GM19463 (cell line): ENCODE measurements at regions not wholly inside any gene's neighbourhood (a gene's known extent, or its start where the extent isn't known, plus 50 kb on each side); places are given as distances from the start of the nearest gene placed in this dataset.
A peak's percentile ranks its signal among the peaks of the same experiment; 100 is the strongest.

Source experiments
- ATAC-seq: cut with Tn5 transposase; IDR thresholded peaks from one replicate; pipeline ENCODE4 v1.9.1; 2021; ENCODE audit warnings: mild to moderate bottlenecking, moderate library complexity; ENCODE audit not compliant: unreplicated experiment

DNA sequence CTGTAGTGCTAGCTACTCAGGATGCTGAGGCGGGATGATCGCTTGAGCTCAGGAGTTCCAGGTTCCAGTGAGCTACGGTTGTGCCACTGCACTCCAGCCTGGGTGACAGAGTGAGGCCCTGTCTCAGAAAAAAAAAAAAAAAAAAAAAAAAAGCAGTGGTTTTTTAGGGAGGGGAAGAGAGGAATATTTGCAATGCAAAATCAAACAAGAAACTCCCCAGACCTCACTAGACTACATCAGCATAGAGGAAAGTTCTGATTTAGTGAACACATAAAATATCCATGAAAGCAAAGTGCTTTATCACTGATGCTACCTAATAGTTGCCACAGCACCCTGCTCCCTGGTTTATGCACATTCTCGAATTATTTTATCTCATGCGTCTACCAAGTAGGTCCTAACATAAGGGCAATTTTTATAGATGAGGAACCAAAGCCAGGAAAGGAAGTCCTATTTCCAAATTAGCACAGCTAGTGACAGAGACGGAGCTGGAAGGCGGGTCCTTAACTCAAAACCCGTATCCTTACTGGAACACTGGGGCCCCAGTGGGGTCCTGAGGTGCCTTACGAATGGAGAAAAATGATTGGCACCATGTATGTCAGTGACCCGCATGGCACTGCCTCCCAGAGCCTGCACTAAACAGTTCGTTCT lies 50.7 kb upstream of the GPR157 start:
- no peak for ATAC-seq

DNA sequence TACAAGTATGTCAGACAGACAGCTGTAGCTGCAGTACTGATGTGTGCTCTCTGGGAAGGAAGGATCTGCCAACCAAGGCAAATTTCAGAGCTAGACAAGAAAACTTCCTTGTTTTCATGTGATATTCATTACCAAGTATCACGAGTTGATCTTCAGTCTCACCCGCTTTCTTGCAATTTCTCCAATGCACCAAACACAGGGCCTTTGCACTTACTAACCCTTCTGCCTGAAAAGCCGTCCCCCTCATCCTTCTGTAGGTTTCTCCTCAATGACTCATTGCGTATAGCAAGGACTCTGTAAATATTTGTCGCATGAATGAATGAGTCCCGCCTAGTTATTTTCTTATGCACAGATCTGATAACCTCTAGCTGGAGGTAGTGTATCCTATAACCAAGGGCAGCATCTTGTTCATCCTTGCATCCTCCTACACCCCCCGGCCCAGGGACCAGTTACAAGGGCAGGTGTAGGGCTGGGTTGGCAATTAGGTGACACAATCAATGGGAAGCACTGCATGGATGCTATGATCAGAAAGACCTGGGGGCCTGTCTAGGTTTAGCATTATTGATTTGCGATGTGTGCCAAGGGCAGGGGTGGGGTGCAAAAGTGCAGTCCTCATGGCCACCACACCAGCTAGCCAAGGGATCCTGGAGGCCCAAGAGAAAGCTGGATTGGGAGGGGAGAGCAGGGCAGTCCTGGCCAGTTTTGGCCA lies 51.4 kb upstream of the GPR157 start:
- ATAC-seq: no peak

DNA sequence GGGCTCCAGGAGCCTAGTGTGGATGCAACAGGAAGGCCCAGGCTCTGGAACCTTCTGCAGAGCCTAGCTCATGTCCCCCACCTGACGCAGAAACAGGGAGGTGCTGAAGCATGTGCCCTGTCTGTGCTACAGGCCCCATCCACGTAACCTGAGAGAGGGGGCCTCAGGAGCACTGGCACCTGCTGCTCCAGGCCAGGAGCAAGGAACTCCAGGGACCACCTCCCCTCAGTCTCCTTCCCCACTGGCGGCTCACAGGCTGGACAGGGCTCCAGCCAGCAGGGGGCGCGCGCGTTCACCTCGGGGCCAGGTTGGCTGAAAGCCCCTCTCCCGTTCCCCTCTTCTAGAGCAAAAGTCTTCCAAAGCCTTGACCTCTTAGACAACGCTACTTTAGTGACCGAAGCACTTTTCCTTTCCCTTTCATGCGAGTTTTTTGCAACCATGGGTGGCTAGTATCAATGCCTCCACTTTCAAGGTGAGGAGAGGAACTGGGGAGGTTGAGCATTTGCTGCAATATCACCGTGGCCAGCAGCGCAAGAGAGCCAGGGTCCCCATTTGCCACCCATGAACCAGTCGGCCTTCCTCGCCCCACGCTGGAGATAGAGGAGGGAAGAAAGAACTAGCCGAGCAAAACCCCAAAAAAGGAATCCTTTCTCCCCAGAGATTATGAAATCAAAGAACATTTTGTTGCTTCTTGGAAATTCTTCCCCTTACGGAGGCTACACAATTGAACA lies 52.4 kb upstream of the GPR157 start:
- no peak for ATAC-seq

DNA sequence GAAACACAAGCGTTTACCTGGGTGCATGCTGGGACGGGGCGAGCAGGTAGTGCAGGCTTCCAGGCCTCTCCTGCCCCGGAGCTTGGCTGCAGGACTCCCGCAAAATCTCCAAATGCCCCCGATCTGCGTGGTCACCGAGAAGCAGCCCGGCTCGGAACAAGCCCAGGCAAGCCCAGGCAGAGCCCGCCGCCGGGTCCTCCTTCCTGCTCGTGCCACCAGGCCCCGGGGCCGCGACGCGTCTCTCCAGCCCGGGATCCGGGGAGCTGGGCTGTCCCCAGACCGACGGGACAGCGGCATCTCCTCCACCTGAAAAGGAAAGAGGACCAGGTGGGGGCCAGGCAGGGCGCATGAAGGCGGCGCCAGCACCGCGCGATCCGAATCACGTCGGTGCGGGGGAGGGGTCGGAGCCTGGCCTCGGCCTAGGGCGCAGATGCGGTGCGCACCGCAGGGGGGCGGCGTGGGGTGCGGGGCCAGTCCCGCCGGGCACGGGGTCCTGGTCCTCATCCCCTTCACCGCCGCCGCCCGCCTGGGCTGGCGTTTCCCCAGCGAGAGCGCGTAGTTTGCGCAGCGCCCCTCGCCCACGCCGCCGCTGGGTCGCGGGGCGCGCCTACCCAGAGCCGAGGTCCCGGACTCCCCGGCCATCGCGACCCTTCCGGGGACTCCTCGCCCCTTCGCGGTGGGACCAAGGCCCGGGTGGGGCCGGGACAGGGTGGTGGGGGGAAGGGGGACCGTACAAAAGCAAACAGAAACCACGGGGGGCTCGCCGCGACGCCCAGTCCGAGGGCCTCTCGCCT lies 52.4 kb upstream of the H6PD start:
- ATAC-seq: peak; percentile 47

DNA sequence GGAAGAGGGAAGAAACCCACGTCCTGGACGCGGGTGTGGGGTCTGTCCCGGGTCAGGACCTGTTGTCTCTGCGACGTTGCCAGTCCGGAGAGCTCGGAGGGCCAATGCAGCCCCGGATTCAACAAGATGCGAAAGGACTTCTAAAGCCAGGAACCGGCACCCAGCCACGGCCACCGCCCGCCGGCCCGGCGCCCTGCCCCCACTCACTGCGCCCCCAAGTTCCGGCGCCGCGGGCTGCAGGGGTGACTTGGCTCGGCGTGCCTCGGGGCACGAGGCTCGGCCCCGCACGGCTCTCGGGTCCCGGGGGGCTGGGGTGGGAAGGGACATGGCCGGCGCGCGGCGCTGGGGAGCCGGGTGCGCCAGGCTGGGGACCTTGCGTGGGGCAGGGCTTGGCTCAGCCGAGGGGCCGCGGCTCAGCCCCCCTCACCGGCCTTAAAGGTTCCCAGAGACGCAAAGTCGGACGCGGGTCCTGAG lies 51.8 kb upstream of the H6PD start:
- ATAC-seq: no peak

DNA sequence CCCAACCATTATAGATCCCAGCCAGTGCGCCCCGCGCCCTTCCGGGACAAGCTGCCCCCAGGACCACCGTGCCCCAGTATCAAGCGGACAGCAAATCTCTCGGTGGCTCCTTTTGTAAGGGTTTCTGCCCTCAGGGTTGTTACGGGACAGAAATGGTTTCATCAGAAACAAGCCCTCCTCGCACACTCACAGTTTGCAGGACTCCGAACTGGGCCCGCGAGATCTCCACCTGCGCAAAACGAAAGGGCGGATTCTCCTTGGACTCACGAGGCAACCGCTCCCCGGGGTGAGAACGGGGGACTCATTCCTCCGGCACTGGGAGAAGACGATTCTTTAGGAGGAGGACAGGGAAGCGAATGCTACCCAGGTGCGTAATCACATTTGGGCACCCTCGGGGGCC lies 51.1 kb upstream of the H6PD start:
- ATAC-seq: no peak

DNA sequence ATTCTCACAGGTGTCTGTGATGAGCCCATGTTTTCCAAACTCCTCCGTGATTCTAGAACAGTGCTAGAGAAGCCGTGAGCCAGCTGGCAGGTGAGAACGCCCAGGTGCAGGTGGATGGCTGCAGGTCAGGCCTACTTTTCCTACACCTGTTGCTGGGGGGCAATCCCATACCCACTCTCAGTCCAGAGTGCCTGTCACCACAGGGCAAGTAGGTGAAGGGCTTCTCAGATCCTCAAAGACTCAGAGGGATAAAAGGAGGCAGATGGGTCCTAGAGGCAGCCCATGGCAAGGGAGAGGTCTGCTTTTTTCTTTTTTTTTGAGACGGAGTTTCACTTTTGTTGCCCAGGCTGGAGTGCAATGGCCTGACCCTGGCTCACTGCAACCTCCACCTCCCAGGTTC lies 50.7 kb upstream of the H6PD start:
- ATAC-seq: no peak

DNA sequence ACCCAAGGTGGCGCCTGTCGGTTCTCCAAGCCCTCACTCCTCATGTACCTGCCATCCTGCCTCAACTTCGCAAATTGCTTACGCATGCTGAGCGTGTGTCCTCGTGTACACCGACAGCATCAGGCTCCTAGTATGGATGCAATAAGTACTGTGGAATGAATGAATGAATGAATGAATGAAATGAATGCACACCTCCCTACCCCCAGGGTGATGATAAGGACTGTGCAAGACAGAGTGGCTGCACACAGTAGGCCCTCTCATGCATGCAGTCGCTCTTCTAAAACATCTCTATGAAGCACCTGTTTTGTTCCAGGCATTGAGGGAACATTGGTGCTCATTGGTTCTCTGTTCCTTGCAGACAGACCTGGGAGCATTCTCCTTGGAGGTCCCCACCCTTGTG lies 49.8 kb upstream of the H6PD start:
- no peak for ATAC-seq
